ENCODE measurements at regions not wholly inside any gene's neighbourhood (a gene's known extent, or its start where the extent isn't known, plus 50 kb on each side); places are given as distances from the start of the nearest gene placed in this dataset.

DNA sequence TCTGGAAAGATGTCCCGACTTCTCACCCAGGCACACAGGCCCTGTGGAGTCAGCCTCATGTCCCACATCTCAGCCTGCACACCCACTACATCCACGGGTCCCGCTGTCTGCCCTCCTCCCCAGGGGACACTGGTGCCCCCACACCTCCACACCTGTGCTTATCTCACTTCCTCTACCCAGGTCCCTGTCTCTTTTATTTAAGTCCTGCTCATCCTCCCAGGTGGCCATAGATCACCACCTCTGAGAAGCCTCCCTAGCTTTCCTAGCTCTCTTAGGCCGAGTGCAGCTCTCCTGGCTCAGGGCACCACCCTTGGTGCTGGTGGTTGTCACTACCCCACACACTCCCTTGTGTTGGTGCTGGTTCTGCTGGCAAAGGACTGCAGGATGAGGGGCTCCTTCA lies 143.6 kb upstream of the PITX1 start:
- TF ChIP-seq, protein P1, sequence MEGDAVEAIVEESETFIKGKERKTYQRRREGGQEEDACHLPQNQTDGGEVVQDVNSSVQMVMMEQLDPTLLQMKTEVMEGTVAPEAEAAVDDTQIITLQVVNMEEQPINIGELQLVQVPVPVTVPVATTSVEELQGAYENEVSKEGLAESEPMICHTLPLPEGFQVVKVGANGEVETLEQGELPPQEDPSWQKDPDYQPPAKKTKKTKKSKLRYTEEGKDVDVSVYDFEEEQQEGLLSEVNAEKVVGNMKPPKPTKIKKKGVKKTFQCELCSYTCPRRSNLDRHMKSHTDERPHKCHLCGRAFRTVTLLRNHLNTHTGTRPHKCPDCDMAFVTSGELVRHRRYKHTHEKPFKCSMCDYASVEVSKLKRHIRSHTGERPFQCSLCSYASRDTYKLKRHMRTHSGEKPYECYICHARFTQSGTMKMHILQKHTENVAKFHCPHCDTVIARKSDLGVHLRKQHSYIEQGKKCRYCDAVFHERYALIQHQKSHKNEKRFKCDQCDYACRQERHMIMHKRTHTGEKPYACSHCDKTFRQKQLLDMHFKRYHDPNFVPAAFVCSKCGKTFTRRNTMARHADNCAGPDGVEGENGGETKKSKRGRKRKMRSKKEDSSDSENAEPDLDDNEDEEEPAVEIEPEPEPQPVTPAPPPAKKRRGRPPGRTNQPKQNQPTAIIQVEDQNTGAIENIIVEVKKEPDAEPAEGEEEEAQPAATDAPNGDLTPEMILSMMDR (IDR thresholded peaks at IDR 0.05) = no peak
- no peak for TF ChIP-seq POLR2A (IDR thresholded peaks at IDR 0.05)

All from testis (tissue), 2 donors.